ENCODE measurements at regions not wholly inside any gene's neighbourhood (a gene's known extent, or its start where the extent isn't known, plus 50 kb on each side); places are given as distances from the start of the nearest gene placed in this dataset.

- TF ChIP-seq EP300 (IDR thresholded peaks at IDR 0.05) (no peak), CTCF (IDR thresholded peaks at IDR 0.05) (no peak), POLR2AphosphoS5 (IDR thresholded peaks at IDR 0.05) (no peak), POLR2A (IDR thresholded peaks at IDR 0.05) (no peak)
- H3K9me3 ChIP-seq: no peaks in the 10 kb centered on the region
- H3K4me3 ChIP-seq: no peak overlapping the region
- WGBS, 2 donors: 19 to 66% methylated on average over 2 of the region's 2 CpGs
- no peak overlapping the region for H3K27ac ChIP-seq
- H3K4me1 ChIP-seq: no peaks in the 10 kb centered on the region
- no peaks in the 10 kb centered on the region for H3K36me3 ChIP-seq
- intact Hi-C loops (cut with DNase I): no loop called here
- no peak for DNase-seq
- H3K27me3 ChIP-seq: no peaks in the 10 kb centered on the region
Observed at GRCh38 chr14:40368314-40368713, 936.1 kb upstream of the FBXO33 start.

GRCh38 chr14:40367717-40368116 lies 935.5 kb upstream of the FBXO33 start:
- intact Hi-C loops (cut with DNase I): no loop called here
- no peak for DNase-seq
- Histone ChIP-seq H3K27ac (no peak overlapping the region), H3K4me1 (no peaks in the 10 kb centered on the region), H3K36me3 (no peaks in the 10 kb centered on the region), H3K4me3 (no peak overlapping the region), H3K9me3 (no peaks in the 10 kb centered on the region), H3K27me3 (no peaks in the 10 kb centered on the region)
- TF ChIP-seq EP300 (IDR thresholded peaks at IDR 0.05): no peak
- TF ChIP-seq POLR2AphosphoS5 (IDR thresholded peaks at IDR 0.05): no peak
- TF ChIP-seq POLR2A (IDR thresholded peaks at IDR 0.05): no peak
- no peak for TF ChIP-seq CTCF (IDR thresholded peaks at IDR 0.05)

GRCh38 chr14:40365305-40365704 lies 933.1 kb upstream of the FBXO33 start:
- WGBS, 2 donors: 88 to 90% methylated on average over 2 of the region's 2 CpGs
- no peaks in the 10 kb centered on the region for H3K36me3 ChIP-seq
- TF ChIP-seq CTCF (IDR thresholded peaks at IDR 0.05): no peak
- no peak for DNase-seq
- H3K27me3 ChIP-seq: no peaks in the 10 kb centered on the region
- no peaks in the 10 kb centered on the region for H3K4me1 ChIP-seq
- no peak overlapping the region for H3K27ac ChIP-seq
- intact Hi-C loops (cut with DNase I): no loop called here
- H3K4me3 ChIP-seq: no peak overlapping the region
- H3K9me3 ChIP-seq: no peaks in the 10 kb centered on the region

- WGBS, 2 donors: 55 to 63% methylated on average over 1 of the region's 1 CpG
- no peak overlapping the region for H3K27ac ChIP-seq
- intact Hi-C loops (cut with DNase I): no loop called here
Observed at GRCh38 chr14:40362856-40363255, 930.6 kb upstream of the FBXO33 start.

More at GRCh38 chr14:40362856-40363255, 930.6 kb upstream of the FBXO33 start:
- peaks cover 0 to 3% (median 0%) of the 10 kb centered on the region in 4 donors for H3K9me3 ChIP-seq
- H3K4me3 ChIP-seq: no peak overlapping the region
- no peaks in the 10 kb centered on the region for H3K4me1 ChIP-seq
- H3K36me3 ChIP-seq: no peaks in the 10 kb centered on the region
- TF ChIP-seq POLR2A (IDR thresholded peaks at IDR 0.05) (no peak), CTCF (IDR thresholded peaks at IDR 0.05) (no peak), EP300 (IDR thresholded peaks at IDR 0.05) (no peak), POLR2AphosphoS5 (IDR thresholded peaks at IDR 0.05) (no peak)
- no peak for DNase-seq
- no peaks in the 10 kb centered on the region for H3K27me3 ChIP-seq
